ENCODE measurements at regions not wholly inside any gene's neighbourhood (a gene's known extent, or its start where the extent isn't known, plus 50 kb on each side); places are given as distances from the start of the nearest gene placed in this dataset.
"Not testable (repeated sequence)": the region's sequence is repeated elsewhere in the genome, so short reads cannot be mapped to it uniquely, and the experiment has no call there.

DNA sequence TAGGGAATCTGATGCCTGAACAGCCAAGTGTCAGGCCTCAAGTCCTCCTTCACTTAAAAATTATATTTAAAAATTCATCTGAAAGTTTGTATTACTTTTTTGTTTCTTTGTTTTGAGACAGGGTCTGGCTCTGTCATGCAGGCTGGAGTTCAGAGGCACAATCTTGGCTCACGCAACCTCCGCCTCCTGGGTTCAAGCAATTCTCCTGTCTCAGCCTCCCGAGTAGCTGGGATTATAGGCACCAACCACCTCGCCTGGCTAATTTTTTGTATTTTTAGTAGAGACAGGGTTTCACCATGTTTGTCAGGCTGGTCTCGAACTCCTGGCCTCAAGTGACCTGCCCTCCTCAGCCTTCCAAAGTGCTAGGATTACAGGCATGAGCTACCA, 53.6 kb upstream of the RDX start:
- TF ChIP-seq EZH2 (IDR thresholded peaks at IDR 0.05; ENCODE audit: low read length): not testable (repeated sequence)
- TF ChIP-seq, protein P1, sequence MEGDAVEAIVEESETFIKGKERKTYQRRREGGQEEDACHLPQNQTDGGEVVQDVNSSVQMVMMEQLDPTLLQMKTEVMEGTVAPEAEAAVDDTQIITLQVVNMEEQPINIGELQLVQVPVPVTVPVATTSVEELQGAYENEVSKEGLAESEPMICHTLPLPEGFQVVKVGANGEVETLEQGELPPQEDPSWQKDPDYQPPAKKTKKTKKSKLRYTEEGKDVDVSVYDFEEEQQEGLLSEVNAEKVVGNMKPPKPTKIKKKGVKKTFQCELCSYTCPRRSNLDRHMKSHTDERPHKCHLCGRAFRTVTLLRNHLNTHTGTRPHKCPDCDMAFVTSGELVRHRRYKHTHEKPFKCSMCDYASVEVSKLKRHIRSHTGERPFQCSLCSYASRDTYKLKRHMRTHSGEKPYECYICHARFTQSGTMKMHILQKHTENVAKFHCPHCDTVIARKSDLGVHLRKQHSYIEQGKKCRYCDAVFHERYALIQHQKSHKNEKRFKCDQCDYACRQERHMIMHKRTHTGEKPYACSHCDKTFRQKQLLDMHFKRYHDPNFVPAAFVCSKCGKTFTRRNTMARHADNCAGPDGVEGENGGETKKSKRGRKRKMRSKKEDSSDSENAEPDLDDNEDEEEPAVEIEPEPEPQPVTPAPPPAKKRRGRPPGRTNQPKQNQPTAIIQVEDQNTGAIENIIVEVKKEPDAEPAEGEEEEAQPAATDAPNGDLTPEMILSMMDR (optimal IDR thresholded peaks at IDR 0.05 in 1 of 3, IDR thresholded peaks at IDR 0.05 in 1 of 3, conservative IDR thresholded peaks at IDR 0.05 in 1 of 3; ENCODE audit: extremely low read depth in 1 of 3, insufficient read depth in 2 of 3, low read length in 3 of 3): not testable (repeated sequence)

All from keratinocyte (primary cell).